Activated CD8-positive, alpha-beta T cell treated with anti-CD3 and anti-CD28 coated beads for 36 hours (primary cell): ENCODE measurements at regions not wholly inside any gene's neighbourhood (a gene's known extent, or its start where the extent isn't known, plus 50 kb on each side); places are given as distances from the start of the nearest gene placed in this dataset.
"Not testable (repeated sequence)": the region's sequence is repeated elsewhere in the genome, so short reads cannot be mapped to it uniquely, and the experiment has no call there.

Experiments
- ATAC-seq: fragments of 200-7000 bp; cut with Tn5 transposase; one replicate; pipeline ENCODE4 v1.10.0; 2021; ENCODE audit warnings: mild to moderate bottlenecking, moderate library complexity
- CTCF ChIA-PET: fragments of 350-600 bp; sonication (Branson Sonifier 250); formaldehyde crosslinking; loops from one replicate; lab custom pipeline; 2021; ENCODE audit warnings: antibody characterized with exemption; lab: Charles Lee
- POLR2A ChIA-PET: fragments of 350-600 bp; sonication (Branson Sonifier 250); formaldehyde crosslinking; loops from one replicate; lab custom pipeline; 2021; ENCODE audit warnings: antibody characterized with exemption; lab: Charles Lee
- DNase-seq: peaks from one replicate; pipeline ENCODE4 v3.0.0-alpha.2; 2020
- H3K27ac Mint-ChIP-seq: one replicate; pipeline ENCODE4 v1.8.0; 2021; ENCODE audit warnings: mild to moderate bottlenecking, mixed read lengths
- H3K27me3 Mint-ChIP-seq: one replicate; pipeline ENCODE4 v1.8.0; 2021; ENCODE audit warnings: mixed read lengths
- H3K36me3 Mint-ChIP-seq: one replicate; pipeline ENCODE4 v1.8.0; 2021; ENCODE audit warnings: low read depth, mixed read lengths
- H3K4me1 Mint-ChIP-seq: one replicate; pipeline ENCODE4 v1.8.0; 2021; ENCODE audit warnings: low read depth, mixed read lengths
- H3K4me3 Mint-ChIP-seq: one replicate; pipeline ENCODE4 v1.8.0; 2021; ENCODE audit warnings: mild to moderate bottlenecking, moderate library complexity, mixed read lengths
- H3K9me3 Mint-ChIP-seq: one replicate; pipeline ENCODE4 v1.8.0; 2021; ENCODE audit warnings: mixed read lengths
- intact Hi-C: fragments of 100-400 bp; cut with micrococcal nuclease; formaldehyde crosslinking; loops from one replicate; pipeline ENCODE4 v1.10.0; 2022
- TF ChIP-seq, protein P1 (sequence below): fragments of 200-600 bp; IDR thresholded peaks from one replicate; pipeline ENCODE4 v1.8.0; 2022; ENCODE audit warnings: antibody characterized with exemption, mild to moderate bottlenecking

DNA sequence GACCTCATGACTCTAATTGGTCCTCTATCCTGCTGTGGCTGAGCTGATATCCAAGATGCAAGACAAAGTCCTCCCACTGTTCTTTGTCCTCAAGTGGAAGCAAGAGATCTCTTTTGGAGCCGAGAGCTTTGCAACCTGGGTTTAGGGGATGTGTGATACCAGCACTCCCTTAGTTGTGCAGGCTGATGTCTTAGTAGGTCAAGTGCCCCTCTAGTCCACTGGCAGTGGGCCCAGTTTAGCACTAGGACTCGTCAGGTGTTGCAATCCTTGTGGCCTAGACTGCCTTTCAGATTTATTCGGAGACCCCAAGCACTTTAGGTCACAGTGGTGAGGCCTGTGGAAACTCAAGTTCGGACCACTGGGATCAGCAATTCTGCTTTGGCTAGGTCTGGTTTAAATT lies 64.0 kb downstream of the GPRASP3 start:
- H3K4me3 Mint-ChIP-seq, result no peak overlapping the region
- peaks cover 4% of the 10 kb centered on the region for H3K9me3 Mint-ChIP-seq
- TF ChIP-seq, protein P1, sequence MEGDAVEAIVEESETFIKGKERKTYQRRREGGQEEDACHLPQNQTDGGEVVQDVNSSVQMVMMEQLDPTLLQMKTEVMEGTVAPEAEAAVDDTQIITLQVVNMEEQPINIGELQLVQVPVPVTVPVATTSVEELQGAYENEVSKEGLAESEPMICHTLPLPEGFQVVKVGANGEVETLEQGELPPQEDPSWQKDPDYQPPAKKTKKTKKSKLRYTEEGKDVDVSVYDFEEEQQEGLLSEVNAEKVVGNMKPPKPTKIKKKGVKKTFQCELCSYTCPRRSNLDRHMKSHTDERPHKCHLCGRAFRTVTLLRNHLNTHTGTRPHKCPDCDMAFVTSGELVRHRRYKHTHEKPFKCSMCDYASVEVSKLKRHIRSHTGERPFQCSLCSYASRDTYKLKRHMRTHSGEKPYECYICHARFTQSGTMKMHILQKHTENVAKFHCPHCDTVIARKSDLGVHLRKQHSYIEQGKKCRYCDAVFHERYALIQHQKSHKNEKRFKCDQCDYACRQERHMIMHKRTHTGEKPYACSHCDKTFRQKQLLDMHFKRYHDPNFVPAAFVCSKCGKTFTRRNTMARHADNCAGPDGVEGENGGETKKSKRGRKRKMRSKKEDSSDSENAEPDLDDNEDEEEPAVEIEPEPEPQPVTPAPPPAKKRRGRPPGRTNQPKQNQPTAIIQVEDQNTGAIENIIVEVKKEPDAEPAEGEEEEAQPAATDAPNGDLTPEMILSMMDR, result no peak
- ATAC-seq (no peak), DNase-seq (no peak)
- CTCF ChIA-PET, result no interaction called here
- POLR2A ChIA-PET, result no interaction called here
- no peak overlapping the region for H3K27ac Mint-ChIP-seq
- peaks cover 17% of the 10 kb centered on the region for H3K36me3 Mint-ChIP-seq
- no peaks in the 10 kb centered on the region for H3K4me1 Mint-ChIP-seq
- no peaks in the 10 kb centered on the region for H3K27me3 Mint-ChIP-seq
- intact Hi-C loops, result no loop called here

DNA sequence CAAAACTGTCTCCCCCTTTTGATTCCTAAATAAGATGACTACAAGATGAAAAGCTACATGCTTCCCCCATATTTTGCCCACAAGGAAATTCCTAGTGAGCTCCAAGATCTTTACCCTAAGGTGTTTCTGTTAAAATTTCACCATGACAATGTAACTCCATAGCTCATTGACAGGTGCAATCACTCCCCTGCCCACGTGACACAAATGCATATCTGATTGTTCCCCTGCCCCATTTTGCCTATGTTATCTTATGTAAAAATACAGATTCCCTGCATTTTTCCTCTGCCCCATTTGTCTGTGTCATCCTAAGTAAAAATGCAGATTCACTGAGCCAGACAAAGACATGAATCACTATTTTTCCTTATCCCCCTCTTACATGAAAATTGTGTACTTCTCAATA lies 66.7 kb downstream of the GPRASP3 start:
- Mint-ChIP-seq H3K9me3 (peaks cover 4% of the 10 kb centered on the region), H3K4me3 (no peak overlapping the region), H3K27me3 (no peaks in the 10 kb centered on the region), H3K27ac (no peak overlapping the region), H3K4me1 (no peaks in the 10 kb centered on the region), H3K36me3 (peaks cover 16% of the 10 kb centered on the region)
- DNase-seq (no peak), ATAC-seq (no peak)
- POLR2A ChIA-PET, result no interaction called here
- TF ChIP-seq, protein P1, result no peak
- intact Hi-C loops, result no loop called here
- CTCF ChIA-PET, result no interaction called here

DNA sequence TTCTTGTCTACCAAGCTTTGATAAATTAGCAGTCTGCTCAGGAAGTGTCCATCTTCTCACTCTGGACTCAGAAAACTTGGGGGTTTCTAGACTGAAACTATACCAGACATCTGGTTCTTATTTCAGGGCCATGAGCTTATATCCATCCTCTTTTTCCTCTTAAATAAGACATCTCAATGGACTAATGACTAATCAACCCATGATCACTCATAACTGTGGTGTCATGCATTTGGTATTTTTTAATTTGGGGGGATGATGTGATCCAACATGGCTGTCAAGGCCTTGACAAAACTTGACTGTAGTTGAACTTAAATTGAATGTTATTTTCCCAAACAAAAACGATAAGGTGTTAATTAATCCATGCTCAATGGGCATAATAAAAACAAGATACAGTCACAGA lies 87.8 kb downstream of the GPRASP3 start:
- DNase-seq (no peak), ATAC-seq (no peak)
- no peak overlapping the region for H3K4me3 Mint-ChIP-seq
- CTCF ChIA-PET, result no interaction called here
- no peak overlapping the region for H3K27ac Mint-ChIP-seq
- peaks cover 2% of the 10 kb centered on the region for H3K9me3 Mint-ChIP-seq
- POLR2A ChIA-PET, result no interaction called here
- no peaks in the 10 kb centered on the region for H3K36me3 Mint-ChIP-seq
- H3K27me3 Mint-ChIP-seq, result no peaks in the 10 kb centered on the region
- no peaks in the 10 kb centered on the region for H3K4me1 Mint-ChIP-seq
- TF ChIP-seq, protein P1, result no peak
- intact Hi-C loops, result no loop called here

DNA sequence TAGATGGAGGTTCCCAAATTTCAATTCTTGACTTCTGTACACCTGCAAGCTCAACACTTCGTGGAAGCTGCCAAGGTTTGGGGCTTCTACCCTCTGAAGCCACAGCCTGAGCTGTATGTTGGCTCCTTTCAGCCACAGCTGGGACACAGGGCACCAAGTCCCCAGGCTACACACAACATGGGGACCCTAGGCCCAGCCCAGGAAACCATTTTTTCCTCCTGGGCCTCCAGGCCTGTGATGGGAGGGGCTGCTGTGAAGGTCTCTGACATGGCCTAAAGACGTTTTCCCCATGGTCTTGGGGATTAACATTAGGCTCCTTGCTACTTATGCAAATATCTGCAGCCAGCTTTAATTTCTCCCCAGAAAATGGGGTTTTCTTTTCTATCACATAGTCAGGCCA lies 97.7 kb downstream of the GPRASP3 start:
- H3K27me3 Mint-ChIP-seq, CTCF ChIA-PET, POLR2A ChIA-PET, H3K9me3 Mint-ChIP-seq, H3K27ac Mint-ChIP-seq, H3K4me3 Mint-ChIP-seq, DNase-seq, ATAC-seq, H3K4me1 Mint-ChIP-seq, intact Hi-C loops: not testable (repeated sequence)
- H3K36me3 Mint-ChIP-seq, result peaks cover 40% of the 10 kb centered on the region

DNA sequence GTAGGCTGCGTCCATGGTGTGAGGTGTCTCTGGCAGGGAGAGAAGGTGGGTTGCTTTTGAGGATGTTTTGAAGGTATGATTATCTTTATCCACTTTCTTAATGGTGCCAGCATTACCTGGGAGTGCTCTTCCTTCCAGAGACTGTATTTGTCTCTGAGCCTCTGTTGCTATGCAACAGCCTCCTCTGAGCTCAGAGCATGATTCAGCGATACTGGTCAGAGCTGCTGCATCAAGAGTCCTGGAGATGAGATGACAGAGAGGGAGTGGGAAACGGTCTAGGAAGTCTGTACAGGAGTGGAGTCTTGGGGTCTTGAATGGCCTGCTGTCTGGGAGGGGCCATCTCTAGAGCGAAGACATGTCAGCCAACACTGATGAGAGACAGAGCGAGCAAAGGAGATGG lies 104.4 kb upstream of the RAB40AL start:
- H3K4me1 Mint-ChIP-seq, result no peaks in the 10 kb centered on the region
- DNase-seq, result no peak
- TF ChIP-seq, protein P1, result no peak
- H3K4me3 Mint-ChIP-seq, result no peak overlapping the region
- no peak overlapping the region for H3K27ac Mint-ChIP-seq
- intact Hi-C loops, result no loop called here
- H3K36me3 Mint-ChIP-seq, result peaks cover 7% of the 10 kb centered on the region
- CTCF ChIA-PET, result interaction anchor here (1.6 kb wide), 1 partner anchor 68 kb away, joined by 8 read pairs; no protein-coding TSS in a partner anchor
- POLR2A ChIA-PET, result no interaction called here
- ATAC-seq, result no peak
- no peaks in the 10 kb centered on the region for H3K27me3 Mint-ChIP-seq
- H3K9me3 Mint-ChIP-seq, result no peaks in the 10 kb centered on the region

DNA sequence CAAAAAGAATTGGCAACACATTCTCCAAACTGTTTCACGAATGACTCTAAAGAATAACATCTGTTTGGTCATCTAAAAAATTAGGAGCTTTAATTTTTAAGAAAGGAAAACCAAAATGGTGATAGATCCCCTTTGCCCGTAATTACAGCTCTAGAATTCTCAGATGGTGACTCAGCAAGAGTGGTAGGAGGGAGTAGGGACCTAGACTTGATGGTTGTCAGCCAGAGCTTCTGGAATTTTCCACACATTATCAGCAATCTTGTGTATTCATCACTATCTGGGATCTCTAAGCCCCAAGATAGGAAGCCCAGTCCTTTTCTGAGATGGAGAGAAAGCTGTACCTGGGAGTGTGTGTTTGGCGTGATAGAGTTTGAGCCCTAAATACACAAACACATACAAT lies 103.9 kb upstream of the RAB40AL start:
- H3K27ac Mint-ChIP-seq, result no peak overlapping the region
- H3K27me3 Mint-ChIP-seq, result no peaks in the 10 kb centered on the region
- POLR2A ChIA-PET, result no interaction called here
- H3K4me3 Mint-ChIP-seq, result no peak overlapping the region
- ATAC-seq (no peak), DNase-seq (no peak)
- TF ChIP-seq, protein P1, result no peak
- intact Hi-C loops, result no loop called here
- peaks cover 7% of the 10 kb centered on the region for H3K36me3 Mint-ChIP-seq
- no peaks in the 10 kb centered on the region for H3K4me1 Mint-ChIP-seq
- CTCF ChIA-PET, result interaction anchor here (1.6 kb wide), 1 partner anchor 67 kb away, joined by 8 read pairs; no protein-coding TSS in a partner anchor
- H3K9me3 Mint-ChIP-seq, result no peaks in the 10 kb centered on the region
